Central memory CD8-positive, alpha-beta T cell (primary cell): ENCODE measurements at regions not wholly inside any gene's neighbourhood (a gene's known extent, or its start where the extent isn't known, plus 50 kb on each side); places are given as distances from the start of the nearest gene placed in this dataset.

ENCODE experiments used
- ATAC-seq: fragments of 150-1000 bp; cut with Tn5 transposase; replicated peaks from 2 replicates; pipeline ENCODE4 v1.10.0; 2022; ENCODE audit warnings: mild to moderate bottlenecking, moderate FRiP score, moderate number of reproducible peaks; ENCODE audit not compliant: poor library complexity, severe bottlenecking; ENCODE audit errors: extremely low read depth
- DNase-seq, 2 donors: peaks; one replicate each; pipeline ENCODE4 v3.0.0; 2021; ENCODE audit warnings: low spot score in 2 of 2
- H3K27ac Mint-ChIP-seq: one replicate; pipeline ENCODE4 v1.8.0; 2022; ENCODE audit warnings: low read depth, mild to moderate bottlenecking, moderate library complexity, mixed read lengths
- H3K27me3 Mint-ChIP-seq: one replicate; pipeline ENCODE4 v1.8.0; 2022; ENCODE audit warnings: mixed read lengths
- H3K36me3 Mint-ChIP-seq: one replicate; pipeline ENCODE4 v1.8.0; 2022; ENCODE audit warnings: mild to moderate bottlenecking, moderate library complexity, mixed read lengths; ENCODE audit not compliant: insufficient read depth
- H3K4me1 Mint-ChIP-seq: one replicate; pipeline ENCODE4 v1.8.0; 2022; ENCODE audit warnings: mixed read lengths
- H3K4me3 Mint-ChIP-seq: one replicate; pipeline ENCODE4 v1.8.0; 2022; ENCODE audit warnings: mild to moderate bottlenecking, moderate library complexity, mixed read lengths
- H3K9me3 Mint-ChIP-seq: one replicate; pipeline ENCODE4 v1.8.0; 2022; ENCODE audit warnings: mixed read lengths

- H3K27ac Mint-ChIP-seq: peak overlapping the region; percentile 53
- no peak for ATAC-seq
- H3K4me1 Mint-ChIP-seq: peaks cover 5% of the 10 kb centered on the region
Measured at GRCh38 chr22:49570032-49570848, 257.4 kb downstream of the BRD1 start.

DNA sequence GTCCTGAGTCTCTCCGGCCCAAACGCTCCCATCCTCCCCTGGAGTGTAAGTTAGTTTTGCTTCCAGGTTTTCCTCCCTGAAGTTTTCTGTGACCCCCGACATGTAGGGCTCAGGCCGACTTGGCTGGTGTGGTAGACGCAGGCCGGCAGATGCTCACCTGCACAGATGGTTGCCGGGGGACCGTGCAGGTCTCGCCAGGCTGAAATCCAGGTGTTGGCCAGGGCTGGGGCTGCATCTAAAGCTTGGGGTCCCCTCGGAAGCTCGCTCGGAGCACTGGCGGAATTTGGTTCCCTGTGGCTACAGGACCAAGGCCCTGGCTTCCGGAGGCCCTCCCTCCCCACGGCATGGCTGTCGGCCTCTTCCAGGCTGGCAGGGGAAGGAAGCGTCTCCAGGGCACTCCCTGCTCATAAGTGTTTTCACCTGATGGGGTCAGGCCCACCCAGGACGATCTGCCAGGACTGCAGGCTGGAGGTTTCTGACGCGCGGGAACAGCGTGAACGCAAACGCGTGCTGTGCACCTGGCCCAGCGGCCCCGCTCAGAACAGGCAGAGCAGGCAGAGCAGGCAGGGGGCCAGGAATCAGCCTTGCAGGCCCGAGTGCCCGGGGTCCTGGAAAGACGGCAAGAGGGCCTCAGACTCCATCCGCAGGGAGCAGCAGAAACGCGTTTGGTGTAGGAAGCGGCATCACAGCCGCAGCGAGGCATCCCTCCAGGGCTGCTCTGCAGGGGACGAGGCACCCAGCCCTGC, 258.2 kb downstream of the BRD1 start:
- no peaks in the 10 kb centered on the region for H3K9me3 Mint-ChIP-seq
- H3K4me1 Mint-ChIP-seq: peaks cover 5% of the 10 kb centered on the region
- H3K4me3 Mint-ChIP-seq: no peak overlapping the region
- DNase-seq (no peak), ATAC-seq (no peak)
- no peaks in the 10 kb centered on the region for H3K36me3 Mint-ChIP-seq
- no peaks in the 10 kb centered on the region for H3K27me3 Mint-ChIP-seq
- no peak overlapping the region for H3K27ac Mint-ChIP-seq

More at GRCh38 chr22:49570032-49570848, 257.4 kb downstream of the BRD1 start:
- DNase-seq: no peak
- Mint-ChIP-seq H3K9me3 (no peaks in the 10 kb centered on the region), H3K4me3 (no peak overlapping the region), H3K27me3 (no peaks in the 10 kb centered on the region), H3K36me3 (no peaks in the 10 kb centered on the region)

- ATAC-seq (no peak), DNase-seq (no peak)
- Mint-ChIP-seq H3K36me3 (no peaks in the 10 kb centered on the region), H3K4me3 (no peak overlapping the region), H3K4me1 (peaks cover 5% of the 10 kb centered on the region), H3K27me3 (no peaks in the 10 kb centered on the region), H3K27ac (no peak overlapping the region), H3K9me3 (no peaks in the 10 kb centered on the region)
Measured at GRCh38 chr22:49568751-49569285, 258.9 kb downstream of the BRD1 start.

DNA sequence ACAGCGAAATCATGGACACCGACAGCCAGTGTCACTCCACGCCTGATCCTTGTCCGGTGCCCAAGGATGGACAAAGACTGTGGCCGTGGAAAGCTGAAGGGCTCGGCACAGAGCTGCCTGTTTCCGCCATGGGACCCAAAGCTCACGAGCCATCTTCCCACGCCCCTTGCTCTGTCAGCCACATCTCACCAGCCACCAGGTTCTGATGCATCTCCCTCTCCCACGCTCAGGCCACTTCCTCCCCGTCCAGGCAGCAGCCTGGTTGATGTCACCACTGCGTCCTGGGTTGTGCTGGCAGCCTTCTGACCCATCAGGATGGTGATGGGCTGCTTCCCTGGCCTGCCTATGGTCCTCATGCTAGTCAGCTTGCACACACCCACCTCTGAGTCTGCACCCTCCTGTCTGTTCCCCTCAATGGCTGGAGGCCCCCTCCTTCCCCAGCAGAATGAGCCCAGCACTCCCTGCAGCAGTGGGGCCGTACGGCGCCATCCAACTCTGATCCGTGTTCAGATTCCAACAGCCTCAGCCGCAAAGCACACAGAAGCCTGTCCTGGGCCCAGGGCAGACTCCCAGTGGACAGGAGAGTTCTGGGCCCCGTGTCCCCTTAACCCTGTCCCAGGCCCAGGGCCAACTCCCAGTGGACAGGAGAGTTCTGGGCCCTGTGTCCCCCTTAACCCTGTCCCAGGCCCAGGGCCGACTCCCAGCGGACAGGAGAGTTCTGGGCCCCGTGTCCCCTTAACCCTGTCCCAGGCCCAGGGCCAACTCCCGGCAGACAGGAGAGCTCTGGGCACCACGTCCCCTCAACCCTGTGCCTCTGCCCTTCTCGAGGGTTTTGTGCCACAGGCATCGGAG, 259.5 kb downstream of the BRD1 start:
- DNase-seq (no peak), ATAC-seq (no peak)
- Mint-ChIP-seq H3K4me3 (no peak overlapping the region), H3K36me3 (no peaks in the 10 kb centered on the region), H3K4me1 (peaks cover 5% of the 10 kb centered on the region), H3K27me3 (no peaks in the 10 kb centered on the region), H3K9me3 (no peaks in the 10 kb centered on the region), H3K27ac (no peak overlapping the region)

DNA sequence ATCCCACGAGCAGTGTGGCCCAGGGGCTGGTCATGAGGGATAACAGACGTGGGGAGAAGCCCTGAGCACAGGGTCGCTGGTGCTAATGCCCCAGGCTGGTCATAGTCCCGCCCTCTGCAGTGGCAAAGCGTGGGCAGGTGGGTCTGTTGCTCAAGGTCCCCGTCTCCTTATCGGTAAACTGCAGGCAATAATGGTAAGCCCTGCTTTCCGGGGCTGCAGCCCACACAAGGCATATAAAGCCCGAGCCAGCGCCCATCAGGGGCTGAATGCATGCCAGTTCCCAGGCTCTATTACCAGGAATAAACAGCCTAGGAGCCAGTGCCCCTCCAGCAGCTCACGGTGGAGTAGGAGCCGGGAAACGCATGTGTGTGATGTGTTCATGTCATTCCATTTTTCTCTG, 261.0 kb downstream of the BRD1 start:
- Mint-ChIP-seq H3K4me1 (peaks cover 5% of the 10 kb centered on the region), H3K36me3 (no peaks in the 10 kb centered on the region)

GRCh38 chr22:49566141-49566541, 261.5 kb downstream of the BRD1 start:
- Mint-ChIP-seq H3K36me3 (no peaks in the 10 kb centered on the region), H3K9me3 (peaks cover 3% of the 10 kb centered on the region), H3K27me3 (no peaks in the 10 kb centered on the region), H3K4me3 (no peak overlapping the region), H3K4me1 (peaks cover 5% of the 10 kb centered on the region), H3K27ac (no peak overlapping the region)
- ATAC-seq (no peak), DNase-seq (no peak)

More for the DNA sequence above, 261.0 kb downstream of the BRD1 start:
- ATAC-seq (no peak), DNase-seq (no peak)
- Mint-ChIP-seq H3K4me3 (no peak overlapping the region), H3K9me3 (no peaks in the 10 kb centered on the region), H3K27me3 (no peaks in the 10 kb centered on the region), H3K27ac (no peak overlapping the region)

GRCh38 chr22:49565516-49565855, 262.2 kb downstream of the BRD1 start:
- DNase-seq (no peak), ATAC-seq (no peak)
- H3K27me3 Mint-ChIP-seq: no peaks in the 10 kb centered on the region
- H3K27ac Mint-ChIP-seq: no peak overlapping the region
- no peaks in the 10 kb centered on the region for H3K36me3 Mint-ChIP-seq
- peaks cover 5% of the 10 kb centered on the region for H3K4me1 Mint-ChIP-seq
- peaks cover 4% of the 10 kb centered on the region for H3K9me3 Mint-ChIP-seq
- no peak overlapping the region for H3K4me3 Mint-ChIP-seq

- peaks cover 4% of the 10 kb centered on the region for H3K9me3 Mint-ChIP-seq
- DNase-seq (no peak), ATAC-seq (no peak)
- H3K4me3 Mint-ChIP-seq: no peak overlapping the region
- no peak overlapping the region for H3K27ac Mint-ChIP-seq
- H3K27me3 Mint-ChIP-seq: no peaks in the 10 kb centered on the region
- H3K4me1 Mint-ChIP-seq: peaks cover 5% of the 10 kb centered on the region
- no peaks in the 10 kb centered on the region for H3K36me3 Mint-ChIP-seq
Measured at GRCh38 chr22:49564666-49565515, 262.8 kb downstream of the BRD1 start.

GRCh38 chr22:49564054-49564453, 263.6 kb downstream of the BRD1 start:
- no peak for DNase-seq
- H3K9me3 Mint-ChIP-seq: peaks cover 4% of the 10 kb centered on the region
- peaks cover 5% of the 10 kb centered on the region for H3K4me1 Mint-ChIP-seq
- H3K27me3 Mint-ChIP-seq: no peaks in the 10 kb centered on the region
- no peak for ATAC-seq
- H3K27ac Mint-ChIP-seq: no peak overlapping the region
- no peak overlapping the region for H3K4me3 Mint-ChIP-seq
- no peaks in the 10 kb centered on the region for H3K36me3 Mint-ChIP-seq

GRCh38 chr22:49562685-49563249, 264.9 kb downstream of the BRD1 start:
- Mint-ChIP-seq H3K27me3 (no peaks in the 10 kb centered on the region), H3K4me1 (no peaks in the 10 kb centered on the region), H3K27ac (no peak overlapping the region), H3K9me3 (peaks cover 4% of the 10 kb centered on the region), H3K36me3 (no peaks in the 10 kb centered on the region), H3K4me3 (no peak overlapping the region)
- ATAC-seq: no peak
- DNase-seq: no peak

- Mint-ChIP-seq H3K27me3 (no peaks in the 10 kb centered on the region), H3K27ac (no peak overlapping the region), H3K9me3 (peaks cover 9% of the 10 kb centered on the region), H3K4me3 (no peak overlapping the region), H3K36me3 (no peaks in the 10 kb centered on the region), H3K4me1 (no peaks in the 10 kb centered on the region)
- DNase-seq (no peak), ATAC-seq (no peak)
Measured at GRCh38 chr22:49561976-49562375, 265.7 kb downstream of the BRD1 start.
